Omental fat pad (tissue), 3 donors: ENCODE measurements at regions not wholly inside any gene's neighbourhood (a gene's known extent, or its start where the extent isn't known, plus 50 kb on each side); places are given as distances from the start of the nearest gene placed in this dataset.

Source experiments
- ATAC-seq: fragments of 150-250 bp; one replicate; pipeline ENCODE4 v1.9.1; 2016; ENCODE audit warnings: mild to moderate bottlenecking, moderate library complexity; ENCODE audit not compliant: low FRiP score
- DNase-seq: peaks from one replicate; pipeline ENCODE4 v3.0.0-alpha.2; 2019; ENCODE audit warnings: low spot score
- CTCF ChIP-seq, 3 donors: fragments of 450-650 bp; IDR thresholded peaks; one replicate each; pipeline ENCODE4 v1.5.1; 2016 to 2017; ENCODE audit warnings: antibody characterized with exemption in 3 of 3, mild to moderate bottlenecking in 3 of 3, moderate library complexity in 2 of 3

GRCh38 chr21:36640174-36640720, 58.7 kb upstream of the SIM2 start:
- no peak for ATAC-seq
- no peak for DNase-seq
- no peak for TF ChIP-seq CTCF (IDR thresholded peaks at IDR 0.05)

GRCh38 chr21:36640721-36641244, 58.1 kb upstream of the SIM2 start:
- no peak for DNase-seq
- TF ChIP-seq CTCF (IDR thresholded peaks at IDR 0.05) = no peak
- no peak for ATAC-seq

GRCh38 chr21:36641346-36641745, 57.6 kb upstream of the SIM2 start:
- no peak for TF ChIP-seq CTCF (IDR thresholded peaks at IDR 0.05)
- no peak for ATAC-seq
- DNase-seq = no peak

- no peak for DNase-seq
- no peak for TF ChIP-seq CTCF (IDR thresholded peaks at IDR 0.05)
- no peak for ATAC-seq
Measured at GRCh38 chr21:36641886-36642285, 57.0 kb upstream of the SIM2 start.

- DNase-seq (no peak), ATAC-seq (no peak)
- TF ChIP-seq CTCF (IDR thresholded peaks at IDR 0.05) = no peak
Measured at GRCh38 chr21:36642777-36643176, 56.1 kb upstream of the SIM2 start.

GRCh38 chr21:36643374-36644250, 55.3 kb upstream of the SIM2 start:
- DNase-seq (no peak), ATAC-seq (no peak)
- no peak for TF ChIP-seq CTCF (IDR thresholded peaks at IDR 0.05)

GRCh38 chr21:36646011-36646410, 52.9 kb upstream of the SIM2 start:
- TF ChIP-seq CTCF (IDR thresholded peaks at IDR 0.05) = no peak
- ATAC-seq (no peak), DNase-seq (no peak)
